Prostate gland (tissue), 2 donors: ENCODE measurements at regions not wholly inside any gene's neighbourhood (a gene's known extent, or its start where the extent isn't known, plus 50 kb on each side); places are given as distances from the start of the nearest gene placed in this dataset.

Experiments used
- DNase-seq: peaks from one replicate; pipeline ENCODE4 v3.0.0-alpha.2; 2019; ENCODE audit warnings: low spot score
- H3K27ac ChIP-seq, 2 donors: fragments of 200-600 bp; sonication (generic); 2 replicates each; pipeline ENCODE4 v1.5.1; 2017 to 2019
- H3K27me3 ChIP-seq: fragments of 200-600 bp; sonication (generic); replicated peaks from 2 replicates; pipeline ENCODE4 v1.5.1; 2019; ENCODE audit not compliant: insufficient read depth
- H3K36me3 ChIP-seq, 2 donors: fragments of 200-600 bp; sonication (generic); 1 replicate in 1 of 2; 2 replicates in 1 of 2; pipeline versions ENCODE4 v1.5.1 to v1.8.1; 2017 to 2019
- H3K4me1 ChIP-seq: fragments of 200-600 bp; sonication (generic); replicated peaks from 2 replicates; pipeline ENCODE4 v1.5.1; 2019
- H3K4me3 ChIP-seq, 2 donors: fragments of 200-600 bp; sonication (generic); 2 replicates each; pipeline ENCODE4 v1.5.1; 2017 to 2019
- H3K9me3 ChIP-seq: fragments of 200-600 bp; sonication (generic); 2 replicates; pipeline ENCODE4 v1.5.1; 2017
- CTCF ChIP-seq, 4 experiments: fragments of 200-600 bp in 2 of 4; fragments of 450-650 bp in 2 of 4; sonication (generic) in 2 of 4; IDR thresholded peaks; 1 replicate in 3 of 4; 2 replicates in 1 of 4; pipeline ENCODE4 v1.5.1; 2016 to 2019; ENCODE audit warnings: antibody characterized with exemption in 4 of 4, mild to moderate bottlenecking in 2 of 4, moderate library complexity in 2 of 4
- POLR2A ChIP-seq: fragments of 450-650 bp; IDR thresholded peaks from one replicate; pipeline ENCODE4 v1.6.1; 2016; ENCODE audit warnings: antibody characterized with exemption, mild to moderate bottlenecking
- POLR2AphosphoS5 ChIP-seq: sonication (generic); formaldehyde crosslinking; IDR thresholded peaks from one replicate; pipeline ENCODE4 v1.6.1; 2017; ENCODE audit warnings: antibody characterized with exemption
- WGBS: methylation state at CpG from one replicate; pipeline ENCODE4 v1.1.5; 2018; 5-methylcytosine and 5-hydroxymethylcytosine counted together
- intact Hi-C: fragments of 100-400 bp; cut with DNase I; formaldehyde crosslinking; loops from one replicate; pipeline ENCODE4 v1.14.2; 2022

DNA sequence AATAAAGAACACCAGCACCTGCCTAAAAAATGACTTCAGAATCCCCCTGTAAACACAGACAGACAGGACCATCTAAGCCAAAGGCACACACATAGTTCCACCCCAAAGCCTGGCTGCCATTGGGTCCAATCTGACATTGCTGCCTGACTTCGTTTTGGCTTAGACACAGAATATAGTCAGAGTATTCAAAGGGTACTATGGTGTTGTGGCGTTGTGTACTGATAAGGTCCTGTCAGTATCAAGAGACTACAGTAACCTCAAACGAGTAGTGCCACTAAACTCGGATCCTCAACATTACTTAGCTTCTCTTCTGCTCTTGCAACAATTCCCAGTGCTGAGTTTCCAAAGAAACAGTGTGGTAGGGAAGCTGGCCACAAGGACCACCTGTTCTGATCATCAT, 169.3 kb upstream of the NR5A2 start:
- no peak overlapping the region for H3K4me3 ChIP-seq
- no peaks in the 10 kb centered on the region for H3K9me3 ChIP-seq
- no peaks in the 10 kb centered on the region for H3K27me3 ChIP-seq
- no peak for DNase-seq
- intact Hi-C loops = no loop called here
- TF ChIP-seq POLR2AphosphoS5 (no peak), CTCF (IDR thresholded peaks at IDR 0.05) (no peak), POLR2A (no peak)
- H3K4me1 ChIP-seq = no peaks in the 10 kb centered on the region
- H3K36me3 ChIP-seq = no peaks in the 10 kb centered on the region
- no peak overlapping the region for H3K27ac ChIP-seq
- WGBS = 79% methylated on average over 4 of the region's 4 CpGs

GRCh38 chr1:199858856-199859255, 168.7 kb upstream of the NR5A2 start:
- no peaks in the 10 kb centered on the region for H3K9me3 ChIP-seq
- no peak for DNase-seq
- H3K27me3 ChIP-seq = no peaks in the 10 kb centered on the region
- TF ChIP-seq POLR2A (no peak), CTCF (IDR thresholded peaks at IDR 0.05) (no peak), POLR2AphosphoS5 (no peak)
- H3K36me3 ChIP-seq = no peaks in the 10 kb centered on the region
- H3K27ac ChIP-seq = no peak overlapping the region
- intact Hi-C loops = no loop called here
- no peaks in the 10 kb centered on the region for H3K4me1 ChIP-seq
- 92% methylated on average over 1 of the region's 1 CpG for WGBS
- no peak overlapping the region for H3K4me3 ChIP-seq

DNA sequence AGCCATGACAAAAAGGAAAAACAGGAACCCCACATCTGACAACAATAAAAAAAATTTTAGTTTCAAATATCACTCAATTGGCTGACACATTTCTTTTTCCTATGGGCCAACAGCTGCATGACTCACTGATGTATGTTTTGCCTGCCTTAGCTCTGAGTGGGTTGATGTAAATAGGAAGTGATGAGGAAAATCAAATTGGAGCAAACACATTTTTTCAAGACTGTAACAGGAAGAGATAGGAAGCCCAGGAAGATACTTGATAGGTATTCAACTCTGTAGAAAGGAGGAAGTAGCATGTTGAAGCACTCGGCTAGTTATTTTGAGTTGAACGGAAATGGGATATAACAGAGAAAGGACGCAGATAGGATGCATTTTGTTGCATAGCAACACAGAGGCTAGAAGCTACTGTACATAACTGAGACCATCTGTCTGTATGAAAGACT, 168.0 kb upstream of the NR5A2 start:
- H3K9me3 ChIP-seq = no peaks in the 10 kb centered on the region
- no peak overlapping the region for H3K4me3 ChIP-seq
- H3K4me1 ChIP-seq = no peaks in the 10 kb centered on the region
- 46% methylated on average over 3 of the region's 3 CpGs for WGBS
- intact Hi-C loops = no loop called here
- no peak overlapping the region for H3K27ac ChIP-seq
- no peak for DNase-seq
- H3K27me3 ChIP-seq = no peaks in the 10 kb centered on the region
- TF ChIP-seq POLR2AphosphoS5 = no peak
- TF ChIP-seq CTCF (IDR thresholded peaks at IDR 0.05) = no peak
- TF ChIP-seq POLR2A = no peak
- no peaks in the 10 kb centered on the region for H3K36me3 ChIP-seq

GRCh38 chr1:199861020-199861795, 166.3 kb upstream of the NR5A2 start:
- no peaks in the 10 kb centered on the region for H3K36me3 ChIP-seq
- TF ChIP-seq POLR2A (no peak), CTCF (IDR thresholded peaks at IDR 0.05) (no peak), POLR2AphosphoS5 (no peak)
- no peaks in the 10 kb centered on the region for H3K27me3 ChIP-seq
- intact Hi-C loops = no loop called here
- H3K4me3 ChIP-seq = no peak overlapping the region
- WGBS = 82% methylated on average over 3 of the region's 3 CpGs
- no peaks in the 10 kb centered on the region for H3K9me3 ChIP-seq
- no peaks in the 10 kb centered on the region for H3K4me1 ChIP-seq
- no peak for DNase-seq
- H3K27ac ChIP-seq = no peak overlapping the region

DNA sequence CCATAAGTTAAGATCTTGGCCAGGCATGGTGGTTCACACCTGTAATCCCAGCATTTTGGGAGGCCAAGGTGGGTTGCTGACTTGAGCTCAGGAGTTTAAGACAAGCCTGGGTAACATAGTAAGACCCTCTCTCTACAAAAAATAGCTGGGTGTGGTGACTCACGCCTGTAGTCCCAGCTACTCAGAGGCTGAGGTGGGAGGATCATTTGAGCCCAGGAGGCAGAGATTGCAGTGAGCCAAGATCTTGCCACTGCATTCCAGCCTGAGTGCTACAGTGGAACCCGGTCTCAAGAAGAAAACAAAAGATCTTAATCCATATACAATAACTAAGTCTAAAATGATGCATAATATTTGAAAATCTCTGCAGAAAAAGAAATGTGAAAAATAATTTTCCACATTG, 165.5 kb upstream of the NR5A2 start:
- Histone ChIP-seq H3K4me3 (no peak overlapping the region), H3K36me3 (no peaks in the 10 kb centered on the region), H3K4me1 (no peaks in the 10 kb centered on the region), H3K27ac (no peak overlapping the region), H3K9me3 (no peaks in the 10 kb centered on the region), H3K27me3 (no peaks in the 10 kb centered on the region)
- WGBS = 49% methylated on average over 2 of the region's 2 CpGs
- no peak for DNase-seq
- intact Hi-C loops = no loop called here
- TF ChIP-seq CTCF (IDR thresholded peaks at IDR 0.05) (no peak), POLR2AphosphoS5 (no peak), POLR2A (no peak)
